ENCODE measurements at regions not wholly inside any gene's neighbourhood (a gene's known extent, or its start where the extent isn't known, plus 50 kb on each side); places are given as distances from the start of the nearest gene placed in this dataset.
A peak's percentile ranks its signal among the peaks of the same experiment; 100 is the strongest.
"Not testable (repeated sequence)": the region's sequence is repeated elsewhere in the genome, so short reads cannot be mapped to it uniquely, and the experiment has no call there.

DNA sequence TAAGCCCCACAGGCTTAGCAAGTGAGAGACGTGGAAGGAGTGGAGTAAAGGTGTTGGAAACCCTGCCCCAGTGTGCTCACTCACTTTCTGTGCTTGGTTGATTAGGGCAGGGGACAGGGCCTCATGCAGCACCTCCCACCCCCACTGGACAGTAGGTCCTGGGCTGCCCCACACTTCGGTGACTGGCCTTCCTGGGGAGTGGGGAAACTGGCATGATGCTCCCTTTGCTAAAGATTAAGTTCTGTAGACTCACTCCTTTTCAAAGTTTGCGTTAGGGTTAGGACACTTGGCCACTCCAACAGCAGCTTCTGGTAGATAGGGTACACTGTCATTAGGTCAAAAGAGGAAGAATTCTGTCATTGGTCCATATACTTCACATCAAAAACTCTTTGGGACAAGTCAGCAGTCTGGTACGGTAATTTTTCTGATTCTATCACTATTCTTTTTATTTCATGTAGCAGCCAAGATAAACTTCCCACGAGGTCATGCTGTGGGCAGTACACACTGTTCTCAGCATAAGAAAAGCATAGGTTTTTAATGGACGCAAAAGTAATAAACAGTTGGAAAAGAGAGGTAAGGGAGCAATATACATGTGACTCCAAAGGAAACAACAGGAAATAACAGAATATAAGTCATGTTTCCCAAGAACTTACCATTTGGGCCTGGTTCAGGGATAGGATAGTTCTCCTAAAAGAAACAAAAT, 106.6 kb upstream of the TERB2 start:
- not testable (repeated sequence) for DNase-seq

DNA sequence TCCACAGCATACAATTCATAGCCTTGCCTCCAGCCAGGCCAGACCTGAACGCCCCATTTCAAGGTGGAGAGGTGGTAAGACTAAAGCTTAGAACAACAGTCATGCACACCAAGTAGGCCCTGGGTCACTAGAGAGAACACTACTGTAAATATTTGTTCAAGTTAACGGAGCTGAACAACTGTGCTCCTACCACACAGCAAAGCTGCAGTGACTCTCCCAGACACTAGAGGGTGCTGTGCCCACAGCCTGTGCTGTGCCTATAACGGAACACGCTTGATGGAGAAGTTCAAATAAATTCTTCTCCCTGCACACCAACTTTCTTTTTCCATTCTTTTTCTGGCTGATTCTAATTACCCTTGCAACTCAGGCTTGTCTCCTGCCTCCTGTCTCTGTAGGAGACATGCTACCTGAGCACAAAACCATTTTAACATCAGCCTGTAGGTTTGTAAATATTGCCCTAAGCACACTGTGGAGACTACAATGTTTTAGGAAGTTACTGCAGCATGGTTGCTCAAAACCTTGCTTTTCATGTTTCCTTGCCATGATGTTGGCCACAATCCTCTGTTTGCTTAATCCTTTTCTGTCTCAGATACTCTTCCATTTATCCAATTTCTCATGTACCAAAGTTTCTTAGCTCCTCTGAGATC, 103.1 kb upstream of the TERB2 start:
- DNase-seq: peak; percentile 86

DNA sequence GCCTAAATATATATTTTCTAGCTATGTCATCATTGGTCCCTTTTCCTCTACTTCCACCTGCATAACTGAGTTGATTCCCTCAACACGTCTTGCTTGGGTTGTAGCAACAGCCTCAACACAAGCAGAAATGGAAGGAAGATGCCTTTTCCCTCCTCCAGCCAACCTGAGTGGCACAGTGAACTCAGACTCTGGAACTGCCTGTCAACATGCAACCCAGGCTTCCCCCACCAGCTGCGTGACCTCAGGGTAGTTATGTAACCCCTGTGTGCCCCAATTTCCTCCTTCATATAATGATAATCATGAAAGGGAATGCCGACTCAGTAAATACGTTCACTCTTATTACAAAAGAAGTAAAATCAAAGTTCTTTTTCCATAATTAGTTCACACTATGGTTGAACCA, 101.8 kb upstream of the TERB2 start:
- DNase-seq: not testable (repeated sequence)

DNA sequence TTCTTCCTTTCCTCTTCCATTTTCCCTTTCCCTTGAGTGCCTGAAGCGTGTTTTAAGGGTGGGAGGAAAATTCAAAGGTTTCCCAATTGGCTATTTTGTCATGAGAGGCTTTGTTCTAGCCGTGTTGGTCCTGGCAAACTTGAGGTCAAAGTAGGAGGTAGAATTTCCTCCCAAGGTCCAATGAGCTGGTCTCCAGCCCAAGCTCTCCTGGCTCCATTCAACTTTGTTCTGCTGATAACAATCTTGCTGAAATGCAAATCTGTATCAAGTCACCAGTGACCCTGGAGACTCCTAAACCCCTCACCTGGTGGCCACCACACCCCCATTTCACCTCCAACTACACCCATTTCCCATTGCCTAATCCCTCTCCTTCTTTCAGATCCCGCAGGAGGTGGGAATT, 100.2 kb upstream of the TERB2 start:
- DNase-seq: not testable (repeated sequence)

DNA sequence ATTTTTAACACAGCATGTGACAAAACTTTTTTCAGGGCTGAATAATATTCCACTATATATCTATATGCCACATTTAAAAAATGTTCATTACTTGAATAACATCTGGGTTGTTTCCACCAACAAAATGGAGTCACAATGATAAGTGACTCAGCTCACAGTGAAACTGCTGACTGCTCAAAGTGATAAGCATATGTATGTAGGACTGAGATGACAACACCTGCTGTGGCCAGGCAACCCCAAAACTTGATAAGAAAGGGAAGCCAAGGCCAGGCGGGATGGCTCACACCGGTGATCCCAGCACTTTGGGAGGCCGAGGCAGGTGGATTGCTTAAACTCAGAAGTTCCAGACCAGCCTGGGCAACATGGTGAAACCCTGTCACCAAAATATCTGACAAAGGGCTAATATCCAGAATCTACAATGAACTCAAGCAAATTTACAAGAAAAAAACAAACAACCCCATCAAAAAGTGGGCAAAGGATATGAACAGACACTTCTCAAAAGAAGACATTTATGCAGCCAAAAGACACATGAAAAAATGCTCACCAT, 99.2 kb upstream of the TERB2 start:
- not testable (repeated sequence) for DNase-seq

DNA sequence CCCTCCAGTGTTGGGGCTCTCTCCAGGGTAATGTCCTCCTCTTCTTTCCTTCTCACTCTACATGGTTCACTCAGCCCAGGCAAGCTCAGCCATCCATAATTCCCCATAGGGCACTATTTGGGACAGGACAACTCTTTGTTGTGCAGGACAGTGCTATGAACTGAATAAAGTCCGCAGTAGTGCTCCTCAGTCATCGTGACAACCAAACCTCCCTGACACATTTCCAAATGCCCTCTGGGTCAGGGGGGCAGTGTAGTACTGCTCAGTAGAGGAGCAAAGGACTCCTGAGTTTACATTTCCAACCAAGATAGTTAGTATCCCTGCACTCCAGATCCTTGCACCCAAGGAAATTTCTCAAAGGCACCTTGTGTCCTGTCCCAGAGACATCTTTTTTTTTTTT, 97.4 kb upstream of the TERB2 start:
- not testable (repeated sequence) for DNase-seq

DNA sequence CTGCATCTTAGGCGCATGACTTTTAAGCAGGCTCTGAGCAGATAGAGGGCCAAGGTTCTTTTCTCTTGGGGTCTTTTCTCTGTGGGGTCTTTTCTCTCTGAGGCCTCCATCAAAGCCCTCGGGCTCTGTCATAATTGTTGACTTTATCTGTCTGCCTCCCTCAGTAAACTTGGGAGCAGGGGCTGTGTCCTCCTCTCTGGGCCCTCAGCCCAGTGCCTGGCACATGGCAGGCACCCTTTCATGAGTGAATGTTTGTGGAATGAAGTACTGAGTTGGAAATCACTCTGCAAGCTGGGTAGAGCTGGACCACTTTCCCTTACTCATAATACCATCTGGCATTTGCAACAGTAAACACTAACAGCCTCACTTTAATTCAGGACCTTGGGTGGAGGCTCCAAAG, 96.3 kb upstream of the TERB2 start:
- DNase-seq: not testable (repeated sequence)

DNA sequence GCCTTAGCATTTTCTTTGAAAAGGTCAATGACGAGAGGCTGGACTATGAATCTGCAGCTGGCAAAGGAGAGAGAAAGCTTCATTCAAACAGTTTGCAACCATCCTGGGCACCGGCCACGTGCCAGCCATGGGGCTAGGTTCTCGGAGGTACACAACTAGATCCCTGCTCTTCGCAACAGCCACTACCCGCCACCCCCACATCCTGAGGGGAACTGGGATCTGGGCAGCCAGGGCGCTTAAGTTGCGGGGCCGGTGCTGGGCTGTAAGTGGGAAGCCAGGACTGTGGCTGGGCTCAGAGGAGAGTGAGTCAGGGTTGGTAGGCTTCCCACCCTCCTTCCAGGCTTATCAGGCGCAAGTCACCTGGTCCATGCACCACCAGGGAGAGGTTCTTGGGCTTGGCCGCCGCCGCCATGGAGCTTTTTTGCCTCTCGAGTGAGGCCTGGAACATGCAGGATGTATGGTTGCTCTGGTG, 95.0 kb upstream of the TERB2 start:
- no peak for DNase-seq

DNA sequence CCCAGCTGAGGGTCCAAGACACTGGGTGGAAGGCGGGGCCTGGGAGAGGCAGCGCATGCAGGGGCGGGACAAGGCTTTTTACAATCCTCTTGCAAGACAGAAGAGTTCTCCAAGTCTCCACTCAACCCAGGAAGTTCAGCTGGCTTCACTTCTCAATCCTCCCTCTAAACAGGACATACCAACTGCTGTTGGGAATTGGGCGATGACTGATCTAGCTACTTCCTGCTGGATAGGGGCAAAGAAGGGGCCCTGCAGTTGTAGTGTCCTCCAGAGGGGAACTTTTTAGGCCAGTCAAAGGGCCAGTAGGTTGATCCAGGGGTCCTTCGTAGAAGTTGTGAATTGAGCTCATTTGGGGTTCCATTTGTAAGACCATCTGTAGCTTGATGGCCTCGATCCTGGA, 94.6 kb upstream of the TERB2 start:
- DNase-seq: no peak

DNA sequence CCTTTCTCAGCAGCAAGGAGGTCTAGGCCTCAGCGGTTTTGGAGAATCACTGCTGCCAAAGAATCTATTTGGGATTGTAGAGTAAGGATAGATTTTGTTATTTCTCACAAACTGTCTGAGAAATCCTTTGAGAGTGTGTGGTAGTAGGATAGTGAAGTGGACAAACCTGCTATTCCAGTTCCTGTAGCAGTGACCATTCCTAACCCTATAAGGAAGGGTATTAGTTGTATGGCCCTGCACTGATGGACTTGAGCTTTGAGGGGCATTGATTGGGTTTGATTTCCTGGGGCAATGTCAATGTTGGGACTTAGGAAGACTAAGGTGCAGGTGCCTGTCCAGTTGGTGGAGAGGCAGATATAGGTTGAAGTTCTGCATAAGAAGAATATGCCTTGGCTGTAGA, 93.6 kb upstream of the TERB2 start:
- DNase-seq: not testable (repeated sequence)

DNA sequence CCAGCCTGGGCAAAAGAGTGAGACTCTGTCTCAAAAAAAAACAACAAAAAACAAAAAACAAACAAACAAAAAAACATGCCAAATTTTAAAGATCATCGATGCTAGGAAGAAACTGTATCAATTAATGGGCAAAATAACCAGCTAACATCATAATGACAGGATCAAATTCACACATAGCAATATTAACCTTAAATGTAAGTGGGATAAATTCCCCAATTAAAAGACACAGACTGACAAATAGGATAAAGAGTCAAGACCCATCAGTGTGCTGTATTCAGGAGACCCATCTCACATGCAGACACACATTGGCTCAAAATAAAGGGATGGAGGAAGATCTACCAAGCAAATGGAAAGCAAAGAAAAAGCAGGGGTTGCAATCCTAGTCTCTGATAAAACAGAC, 88.4 kb upstream of the TERB2 start:
- DNase-seq: not testable (repeated sequence)

DNA sequence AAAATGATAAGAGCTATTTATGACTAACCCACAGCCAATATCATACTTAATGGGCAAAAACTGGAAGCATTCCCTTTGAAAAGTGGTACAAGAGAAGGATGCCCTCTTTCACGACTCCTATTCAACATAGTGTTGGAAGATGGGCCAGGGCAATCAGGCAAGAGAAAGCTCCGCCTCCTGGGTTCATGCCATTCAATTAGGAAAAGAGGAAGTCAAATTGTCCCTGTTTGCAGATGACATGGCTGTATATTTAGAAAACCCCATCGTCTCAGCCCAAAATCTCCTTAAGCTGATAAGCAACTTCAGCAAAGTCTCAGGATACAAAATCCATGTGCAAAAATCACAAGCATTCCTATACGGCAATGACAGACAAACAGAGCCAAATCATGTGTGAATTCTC, 86.4 kb upstream of the TERB2 start:
- DNase-seq: not testable (repeated sequence)

DNA sequence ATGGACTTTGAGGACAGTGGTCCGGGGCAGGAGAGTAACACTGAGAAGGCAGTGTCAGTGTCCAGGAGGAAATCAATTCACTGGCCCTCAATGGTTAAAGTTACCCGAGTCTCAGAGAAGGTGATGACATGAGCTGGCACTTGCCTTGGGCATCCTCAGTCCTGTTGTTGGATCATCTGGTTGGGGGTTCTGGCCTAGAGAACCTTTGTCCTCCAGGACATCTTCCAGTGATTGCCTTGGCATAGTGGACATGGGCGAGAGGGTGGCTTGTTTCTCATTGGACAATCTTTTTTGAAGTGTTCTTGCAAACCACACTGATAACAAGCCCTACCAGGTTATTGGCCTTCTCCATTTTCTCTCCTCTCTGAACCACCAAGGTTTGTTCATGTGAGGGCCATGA, 83.4 kb upstream of the TERB2 start:
- no peak for DNase-seq

DNA sequence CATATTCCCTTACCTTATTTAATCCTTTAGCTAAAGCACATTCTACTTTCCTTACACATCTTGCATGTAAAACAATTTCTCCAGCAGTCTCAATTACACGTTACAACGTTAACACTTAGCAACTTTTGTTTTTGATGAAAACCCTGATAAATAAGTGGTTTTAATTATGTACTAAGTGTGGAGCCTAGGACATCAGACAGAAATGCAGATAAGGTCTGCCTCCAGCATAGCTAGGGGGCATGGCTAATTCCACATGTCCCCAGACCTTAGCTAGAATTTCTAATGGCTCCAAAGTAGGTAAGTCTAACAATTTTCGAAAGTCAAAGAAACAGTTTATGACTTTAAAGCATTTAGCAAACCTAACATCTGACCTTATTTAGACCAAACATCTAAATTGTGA, 77.4 kb upstream of the TERB2 start:
- no peak for DNase-seq

DNA sequence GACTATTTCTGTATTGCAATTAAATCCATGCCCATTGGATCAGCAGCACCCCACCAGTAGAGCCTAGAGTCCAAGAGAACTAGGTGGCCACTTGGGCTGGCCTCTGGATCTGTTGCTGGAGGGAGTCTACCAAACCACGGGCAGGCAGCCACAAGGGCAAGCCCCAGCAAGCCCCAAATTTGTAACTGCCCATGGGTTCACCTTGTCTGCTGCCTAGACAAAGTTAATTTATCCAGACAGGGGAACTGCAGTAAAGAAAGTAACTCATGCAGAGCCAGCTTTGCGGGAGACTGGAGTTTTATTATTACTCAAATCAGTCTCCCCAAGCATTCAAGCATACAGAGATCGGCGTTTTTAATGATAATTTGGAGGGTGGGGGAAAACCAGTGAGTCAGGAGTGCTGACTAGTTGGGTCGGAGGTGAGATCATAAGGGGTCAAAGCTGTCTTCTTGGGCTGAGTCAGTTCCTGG, 74.0 kb upstream of the TERB2 start:
- DNase-seq: peak; percentile 94

DNA sequence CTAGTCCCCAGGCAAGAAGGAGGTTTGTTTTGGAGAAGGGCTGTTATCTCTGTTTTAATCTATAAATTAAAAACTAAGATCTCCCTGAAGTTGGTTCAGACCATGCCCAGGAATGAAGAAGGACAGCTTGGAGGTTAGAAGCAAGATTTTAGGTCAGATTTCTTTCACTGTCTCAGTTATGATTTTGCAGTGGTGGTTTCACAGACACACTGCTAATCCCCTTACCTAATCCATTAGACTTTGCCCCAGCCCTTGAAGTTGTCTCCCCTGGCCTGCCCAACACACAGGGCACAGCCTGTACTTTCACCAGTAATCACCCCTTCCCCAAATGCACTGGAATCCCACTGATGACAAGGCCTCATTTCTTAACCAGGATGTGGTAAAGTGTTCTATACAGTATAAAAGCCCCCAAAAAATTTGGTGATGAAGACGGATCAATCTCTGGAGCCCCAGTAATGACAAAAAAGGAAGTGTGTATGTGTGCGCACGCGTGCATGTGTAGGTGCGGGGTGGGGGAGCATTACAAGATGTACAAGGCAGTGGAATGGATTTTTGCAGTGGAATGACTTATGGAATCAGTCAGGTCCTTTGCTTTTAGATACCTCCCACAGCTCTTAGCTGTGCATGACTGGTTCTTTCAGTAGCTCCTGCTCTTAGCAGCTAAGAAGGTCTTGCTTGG, 73.1 kb upstream of the TERB2 start:
- peak; percentile 56 for DNase-seq

DNA sequence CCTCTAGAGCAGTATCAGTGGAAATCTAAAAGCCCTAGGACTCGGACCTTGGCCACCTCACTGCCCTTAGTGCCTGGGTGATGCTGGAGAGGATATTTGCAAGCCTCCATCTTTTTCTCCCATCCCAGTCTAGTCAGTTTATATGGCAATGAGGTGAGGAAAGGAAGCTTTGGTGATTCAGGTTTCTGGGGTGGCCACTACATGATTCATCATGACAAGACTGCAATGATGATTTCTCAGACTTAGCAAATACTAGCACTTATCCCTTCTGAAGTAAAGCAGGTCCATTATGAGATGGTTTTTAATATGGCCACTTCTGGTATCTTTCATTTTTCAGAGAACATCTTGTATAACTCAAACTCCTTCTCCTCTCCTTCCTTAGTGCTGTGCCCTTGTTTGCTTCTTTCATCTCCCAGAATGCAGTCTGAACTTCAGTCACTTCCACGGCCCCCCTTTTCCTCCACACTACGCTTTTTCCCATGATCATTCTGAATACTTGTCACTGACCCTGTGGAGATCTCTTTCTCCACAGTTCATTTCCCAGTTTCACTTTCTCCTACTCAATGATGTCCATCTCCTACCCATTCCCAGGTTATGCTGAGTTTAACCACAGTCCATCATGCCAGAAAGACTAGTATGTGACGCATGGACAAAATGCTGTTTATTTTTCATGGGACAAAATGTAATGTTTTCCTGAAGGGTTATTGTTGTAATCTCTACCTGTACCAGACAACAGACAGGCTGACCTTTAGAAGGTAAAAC, 57.4 kb upstream of the TERB2 start:
- DNase-seq: not testable (repeated sequence)

DNA sequence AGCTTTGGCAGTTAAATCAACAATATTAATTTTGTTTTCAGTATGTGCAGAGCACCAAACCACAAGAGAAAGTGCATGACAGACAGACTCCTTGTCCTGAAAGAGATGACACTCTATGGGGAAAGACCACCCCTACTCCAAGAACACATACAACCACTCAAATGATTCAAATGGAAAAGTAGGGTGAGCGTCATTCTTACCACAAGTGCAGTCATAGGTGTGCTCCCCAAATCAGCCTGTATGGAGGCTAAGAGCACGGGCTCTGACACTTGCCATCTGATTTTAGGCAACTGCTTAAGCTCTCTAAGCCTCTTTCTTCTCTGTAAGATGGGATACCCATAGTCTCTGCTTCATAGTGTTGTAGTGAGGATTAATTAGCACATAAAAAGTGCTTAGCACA, 56.7 kb upstream of the TERB2 start:
- peak; percentile 68 for DNase-seq

DNA sequence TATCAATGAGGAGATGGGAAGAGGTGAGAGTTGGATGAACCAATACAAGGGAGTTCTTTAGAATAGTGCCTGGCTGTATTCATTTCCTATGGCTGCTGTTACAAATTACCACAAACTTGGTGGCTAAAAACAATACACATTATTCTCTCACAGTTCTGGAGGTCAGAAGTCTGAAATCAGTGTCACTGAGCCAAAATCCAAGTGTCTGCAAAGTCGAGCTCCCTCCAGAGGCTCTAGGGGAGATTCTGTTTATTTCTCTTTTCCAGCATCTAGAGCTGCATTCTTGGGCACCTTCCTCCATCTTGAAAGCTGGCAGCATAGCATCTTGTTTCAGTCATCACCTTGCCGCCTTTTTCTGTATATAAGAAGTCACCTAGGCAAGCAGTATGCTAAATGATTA, 55.7 kb upstream of the TERB2 start:
- not testable (repeated sequence) for DNase-seq

DNA sequence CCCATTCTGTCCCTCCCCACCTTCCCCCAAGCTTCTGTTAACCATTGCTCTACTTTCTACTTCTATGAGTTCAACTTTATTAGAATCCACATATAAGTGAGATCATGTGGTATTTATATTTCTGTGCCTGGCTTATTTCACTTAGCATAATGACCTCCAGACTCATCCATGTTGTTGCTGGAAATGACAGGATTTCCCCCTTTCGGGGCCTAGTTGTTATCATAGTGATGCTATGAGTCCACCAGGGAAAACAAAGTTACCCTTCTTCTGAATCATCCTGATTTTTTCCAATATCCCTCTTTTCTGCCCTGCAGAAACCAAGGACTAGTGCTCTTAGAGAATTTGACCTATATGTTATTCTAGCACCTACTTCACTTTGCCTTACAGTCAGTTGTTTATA, 53.2 kb upstream of the TERB2 start:
- DNase-seq: not testable (repeated sequence)

DNA sequence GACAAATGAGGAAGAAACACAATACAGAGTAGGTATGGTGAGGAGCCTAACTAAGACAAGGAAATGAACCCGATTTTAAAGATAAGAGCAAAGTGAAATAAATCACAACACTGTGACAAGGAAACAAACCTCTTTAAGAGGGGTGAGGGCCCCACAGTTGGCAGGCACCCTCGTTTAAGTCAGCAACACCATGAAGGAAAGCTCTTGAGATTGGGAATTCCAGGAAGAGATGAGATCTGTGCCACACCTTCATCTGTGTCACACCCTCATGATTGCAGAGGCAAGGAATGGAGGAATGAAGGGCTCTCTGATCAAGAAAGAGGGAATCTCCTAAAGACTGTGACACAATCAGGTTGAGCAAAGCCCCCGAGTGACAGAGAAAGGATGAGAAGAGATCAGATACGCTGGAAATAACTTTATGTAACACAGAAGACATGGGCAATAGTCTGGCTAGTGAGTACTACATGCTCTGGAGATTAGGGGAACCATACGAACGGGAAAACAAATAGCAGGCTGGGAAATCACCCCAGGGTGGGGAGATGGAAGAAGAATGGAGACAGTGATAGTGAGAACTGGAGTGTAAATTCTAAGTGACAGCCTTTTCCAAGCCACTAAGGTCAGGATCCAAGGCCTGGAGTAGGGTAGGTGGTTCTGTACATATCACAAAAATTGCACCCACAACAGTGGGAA, 51.7 kb upstream of the TERB2 start:
- DNase-seq: not testable (repeated sequence)

Measured in activated CD4-positive, alpha-beta T cell treated with anti-CD3 and anti-CD28 coated beads, Interleukin-2, Interleukin-6, amounts not matched to agents 100 ng/mL and 50 ng/mL, durations not matched to agents 16 hours and 8 hours (primary cell).